SU-DHL-6 (cell line): ENCODE measurements at regions not wholly inside any gene's neighbourhood (a gene's known extent, or its start where the extent isn't known, plus 50 kb on each side); places are given as distances from the start of the nearest gene placed in this dataset.

Experiments
- H2AFZ ChIP-seq: fragments of 200-600 bp; sonication (generic); 2 replicates; pipeline ENCODE4 v1.6.1; 2014; ENCODE audit warnings: low read depth, mild to moderate bottlenecking, moderate library complexity, mixed read lengths, antibody characterized with exemption, low read length; ENCODE audit not compliant: severe bottlenecking
- H3F3A ChIP-seq: fragments of 200-600 bp; shearing (Covaris generic); 2 replicates; pipeline ENCODE4 v1.6.0; 2016; ENCODE audit warnings: antibody characterized with exemption, mild to moderate bottlenecking; ENCODE audit not compliant: insufficient read depth
- H3K27ac ChIP-seq: fragments of 200-600 bp; sonication (generic); 2 replicates; pipeline ENCODE4 v1.5.1; 2016; ENCODE audit warnings: low read depth, mild to moderate bottlenecking, low read length, moderate library complexity, mixed read lengths
- H3K27me3 ChIP-seq: fragments of 200-600 bp; sonication (generic), shearing (Covaris generic); 2 replicates; pipeline ENCODE4 v1.6.0; 2014; ENCODE audit warnings: mild to moderate bottlenecking, low read length
- H3K36me3 ChIP-seq: fragments of 200-600 bp; sonication (generic); 2 replicates; pipeline ENCODE4 v1.6.1; 2014; ENCODE audit warnings: mild to moderate bottlenecking, low read length, mixed read lengths
- H3K4me2 ChIP-seq: fragments of 300-600, 200-600 bp; shearing (Covaris generic), sonication (generic); 2 replicates; pipeline ENCODE4 v1.6.0; 2014; ENCODE audit warnings: low read length, low read depth, mild to moderate bottlenecking; ENCODE audit not compliant: poor library complexity, severe bottlenecking
- H3K4me3 ChIP-seq: fragments of 200-600 bp; sonication (generic); 2 replicates; pipeline ENCODE4 v1.5.1; 2014; ENCODE audit warnings: antibody characterized with exemption, low read length, mild to moderate bottlenecking, mixed read lengths; ENCODE audit not compliant: insufficient read depth, poor library complexity, severe bottlenecking
- H3K79me2 ChIP-seq: fragments of 200-600 bp; sonication (generic); 2 replicates; pipeline ENCODE4 v1.6.1; 2014; ENCODE audit warnings: mild to moderate bottlenecking, low read length, moderate library complexity; ENCODE audit not compliant: insufficient read depth
- H3K9ac ChIP-seq: fragments of 200-600 bp; sonication (generic); 2 replicates; pipeline ENCODE4 v1.7.0; 2014; ENCODE audit warnings: mild to moderate bottlenecking, low read length
- H3K9me2 ChIP-seq: fragments of 200-600 bp; sonication (generic); replicated peaks from 2 replicates; pipeline ENCODE4 v1.6.1; 2014; ENCODE audit warnings: low read length; ENCODE audit not compliant: insufficient read depth
- H3K9me3 ChIP-seq: fragments of 200-600 bp; sonication (generic); 2 replicates; pipeline ENCODE4 v1.6.1; 2014; ENCODE audit warnings: low read length, mixed read lengths; ENCODE audit not compliant: insufficient read depth
- H4K20me1 ChIP-seq: fragments of 200-600 bp; sonication (generic); 2 replicates; pipeline ENCODE4 v1.6.1; 2014; ENCODE audit warnings: low read depth, mild to moderate bottlenecking, antibody characterized with exemption, low read length, moderate library complexity, mixed read lengths
- EZH2phosphoT487 ChIP-seq: fragments of 200-600 bp; sonication (generic), shearing (Covaris generic); conservative IDR thresholded peaks from 2 replicates; pipeline ENCODE4 v1.6.1; 2018; ENCODE audit warnings: mild to moderate bottlenecking, antibody characterized with exemption, low read length, moderate library complexity, mixed read lengths
- TF ChIP-seq, protein P1 (sequence below): fragments of 200-600 bp; sonication (generic); IDR thresholded peaks from one replicate; pipeline ENCODE4 v1.5.1; 2017; ENCODE audit warnings: antibody characterized with exemption, mild to moderate bottlenecking, low read length, moderate library complexity; ENCODE audit not compliant: insufficient read depth, poor library complexity, severe bottlenecking

DNA sequence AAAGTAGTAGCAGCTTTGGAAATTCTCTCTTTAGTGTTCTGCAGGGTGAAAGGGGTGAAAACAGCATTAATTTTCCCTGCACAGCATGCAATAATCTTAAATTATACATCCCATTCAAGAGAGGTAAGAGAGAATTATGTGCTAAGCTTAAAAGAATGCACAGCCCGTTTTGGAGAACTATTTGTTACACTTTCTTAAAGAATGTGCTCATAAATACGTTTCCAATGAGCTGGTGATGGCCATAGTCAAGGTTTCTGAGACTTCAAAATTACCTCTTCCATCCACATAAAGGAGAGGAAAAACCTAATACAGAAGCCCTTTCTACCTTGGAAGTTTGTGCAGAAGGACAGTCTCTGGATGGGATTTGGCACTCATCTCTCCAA lies 766.7 kb upstream of the TENM3 start:
- Histone ChIP-seq H3K79me2 (no peaks in the 10 kb centered on the region), H3K9me2 (no peaks in the 10 kb centered on the region), H3K9ac (no peak overlapping the region), H3K4me3 (no peak overlapping the region), H2AFZ (no peak overlapping the region), H3K27ac (no peak overlapping the region), H3K36me3 (no peaks in the 10 kb centered on the region), H3K27me3 (no peaks in the 10 kb centered on the region), H4K20me1 (no peaks in the 10 kb centered on the region), H3F3A (no peaks in the 10 kb centered on the region), H3K4me2 (no peak overlapping the region), H3K9me3 (no peaks in the 10 kb centered on the region)
- TF ChIP-seq EZH2phosphoT487 = no peak
- TF ChIP-seq, protein P1, sequence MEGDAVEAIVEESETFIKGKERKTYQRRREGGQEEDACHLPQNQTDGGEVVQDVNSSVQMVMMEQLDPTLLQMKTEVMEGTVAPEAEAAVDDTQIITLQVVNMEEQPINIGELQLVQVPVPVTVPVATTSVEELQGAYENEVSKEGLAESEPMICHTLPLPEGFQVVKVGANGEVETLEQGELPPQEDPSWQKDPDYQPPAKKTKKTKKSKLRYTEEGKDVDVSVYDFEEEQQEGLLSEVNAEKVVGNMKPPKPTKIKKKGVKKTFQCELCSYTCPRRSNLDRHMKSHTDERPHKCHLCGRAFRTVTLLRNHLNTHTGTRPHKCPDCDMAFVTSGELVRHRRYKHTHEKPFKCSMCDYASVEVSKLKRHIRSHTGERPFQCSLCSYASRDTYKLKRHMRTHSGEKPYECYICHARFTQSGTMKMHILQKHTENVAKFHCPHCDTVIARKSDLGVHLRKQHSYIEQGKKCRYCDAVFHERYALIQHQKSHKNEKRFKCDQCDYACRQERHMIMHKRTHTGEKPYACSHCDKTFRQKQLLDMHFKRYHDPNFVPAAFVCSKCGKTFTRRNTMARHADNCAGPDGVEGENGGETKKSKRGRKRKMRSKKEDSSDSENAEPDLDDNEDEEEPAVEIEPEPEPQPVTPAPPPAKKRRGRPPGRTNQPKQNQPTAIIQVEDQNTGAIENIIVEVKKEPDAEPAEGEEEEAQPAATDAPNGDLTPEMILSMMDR = no peak

DNA sequence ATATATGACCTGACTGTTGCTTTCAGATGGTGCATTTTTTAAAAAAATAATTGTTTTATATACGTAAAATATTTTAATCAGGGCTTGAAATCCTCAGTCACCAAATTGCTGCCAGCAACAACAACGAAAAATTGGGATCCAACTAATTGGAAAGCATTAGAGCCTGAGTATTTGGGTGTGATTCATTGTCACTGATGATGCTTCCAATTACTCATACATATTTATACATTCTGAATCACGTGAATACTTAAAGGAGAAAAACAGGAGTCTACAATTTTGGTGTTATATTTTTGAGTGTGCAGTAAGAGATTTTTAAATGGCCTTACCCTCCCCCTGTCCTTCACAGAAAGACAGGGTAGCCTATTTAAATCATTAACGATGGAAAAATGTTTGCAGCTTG lies 765.6 kb upstream of the TENM3 start:
- no peaks in the 10 kb centered on the region for H3F3A ChIP-seq
- no peak overlapping the region for H3K4me2 ChIP-seq
- H3K9ac ChIP-seq = no peak overlapping the region
- H3K9me3 ChIP-seq = no peaks in the 10 kb centered on the region
- no peaks in the 10 kb centered on the region for H3K79me2 ChIP-seq
- no peaks in the 10 kb centered on the region for H4K20me1 ChIP-seq
- no peaks in the 10 kb centered on the region for H3K27me3 ChIP-seq
- no peaks in the 10 kb centered on the region for H3K9me2 ChIP-seq
- no peak overlapping the region for H3K27ac ChIP-seq
- H3K4me3 ChIP-seq = no peak overlapping the region
- no peak overlapping the region for H2AFZ ChIP-seq
- no peak for TF ChIP-seq EZH2phosphoT487
- TF ChIP-seq, protein P1 = no peak
- H3K36me3 ChIP-seq = no peaks in the 10 kb centered on the region

DNA sequence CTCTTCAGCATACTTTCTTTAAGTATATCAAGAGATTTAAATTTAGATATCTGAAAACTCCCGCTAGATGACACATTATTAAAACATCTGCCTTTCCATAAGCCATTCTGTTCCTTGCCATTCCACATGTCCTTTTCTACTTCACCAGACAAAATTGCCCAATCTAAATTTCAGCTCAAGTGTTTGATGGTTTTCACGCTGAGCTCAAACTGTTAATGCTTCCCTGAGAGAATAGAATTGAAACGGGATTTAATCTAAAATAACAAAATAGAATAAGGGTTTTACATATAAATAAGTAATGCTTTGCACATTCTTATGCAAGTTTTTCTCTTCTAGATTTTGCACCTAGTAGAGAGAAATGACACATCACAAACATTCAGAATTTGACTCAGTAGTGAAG lies 764.5 kb upstream of the TENM3 start:
- Histone ChIP-seq H4K20me1 (no peaks in the 10 kb centered on the region), H3K9ac (no peak overlapping the region), H3K4me2 (no peak overlapping the region), H3K9me3 (no peaks in the 10 kb centered on the region), H3K79me2 (no peaks in the 10 kb centered on the region), H2AFZ (no peak overlapping the region), H3K36me3 (no peaks in the 10 kb centered on the region), H3K4me3 (no peak overlapping the region), H3F3A (no peaks in the 10 kb centered on the region), H3K9me2 (no peaks in the 10 kb centered on the region), H3K27ac (no peak overlapping the region), H3K27me3 (no peaks in the 10 kb centered on the region)
- no peak for TF ChIP-seq EZH2phosphoT487
- TF ChIP-seq, protein P1 = no peak

DNA sequence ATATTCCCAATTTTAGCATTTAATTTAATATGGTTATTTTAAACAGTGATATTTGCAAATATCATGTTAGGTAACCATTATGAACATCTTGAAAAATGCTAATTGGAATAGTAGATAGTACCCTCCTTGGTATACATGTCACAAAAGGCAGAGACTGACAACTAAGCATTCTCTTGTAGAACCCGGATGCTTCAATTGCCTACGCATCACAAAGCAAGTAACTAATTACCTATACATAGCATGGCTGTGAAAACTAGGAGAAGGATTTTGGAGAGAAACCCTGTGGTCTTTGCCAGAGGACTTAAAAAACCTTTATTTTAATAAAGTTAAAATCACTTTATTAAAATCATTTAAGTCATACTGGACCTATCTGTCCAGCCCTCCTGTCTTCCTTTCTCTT lies 764.1 kb upstream of the TENM3 start:
- no peaks in the 10 kb centered on the region for H3F3A ChIP-seq
- H3K9me3 ChIP-seq = no peaks in the 10 kb centered on the region
- H3K36me3 ChIP-seq = no peaks in the 10 kb centered on the region
- H2AFZ ChIP-seq = no peak overlapping the region
- TF ChIP-seq, protein P1 = no peak
- TF ChIP-seq EZH2phosphoT487 = no peak
- H3K4me2 ChIP-seq = no peak overlapping the region
- no peaks in the 10 kb centered on the region for H3K9me2 ChIP-seq
- no peak overlapping the region for H3K9ac ChIP-seq
- no peaks in the 10 kb centered on the region for H4K20me1 ChIP-seq
- H3K4me3 ChIP-seq = no peak overlapping the region
- H3K79me2 ChIP-seq = no peaks in the 10 kb centered on the region
- no peaks in the 10 kb centered on the region for H3K27me3 ChIP-seq
- no peak overlapping the region for H3K27ac ChIP-seq
